ENCODE measurements at regions not wholly inside any gene's neighbourhood (a gene's known extent, or its start where the extent isn't known, plus 50 kb on each side); places are given as distances from the start of the nearest gene placed in this dataset.

DNA sequence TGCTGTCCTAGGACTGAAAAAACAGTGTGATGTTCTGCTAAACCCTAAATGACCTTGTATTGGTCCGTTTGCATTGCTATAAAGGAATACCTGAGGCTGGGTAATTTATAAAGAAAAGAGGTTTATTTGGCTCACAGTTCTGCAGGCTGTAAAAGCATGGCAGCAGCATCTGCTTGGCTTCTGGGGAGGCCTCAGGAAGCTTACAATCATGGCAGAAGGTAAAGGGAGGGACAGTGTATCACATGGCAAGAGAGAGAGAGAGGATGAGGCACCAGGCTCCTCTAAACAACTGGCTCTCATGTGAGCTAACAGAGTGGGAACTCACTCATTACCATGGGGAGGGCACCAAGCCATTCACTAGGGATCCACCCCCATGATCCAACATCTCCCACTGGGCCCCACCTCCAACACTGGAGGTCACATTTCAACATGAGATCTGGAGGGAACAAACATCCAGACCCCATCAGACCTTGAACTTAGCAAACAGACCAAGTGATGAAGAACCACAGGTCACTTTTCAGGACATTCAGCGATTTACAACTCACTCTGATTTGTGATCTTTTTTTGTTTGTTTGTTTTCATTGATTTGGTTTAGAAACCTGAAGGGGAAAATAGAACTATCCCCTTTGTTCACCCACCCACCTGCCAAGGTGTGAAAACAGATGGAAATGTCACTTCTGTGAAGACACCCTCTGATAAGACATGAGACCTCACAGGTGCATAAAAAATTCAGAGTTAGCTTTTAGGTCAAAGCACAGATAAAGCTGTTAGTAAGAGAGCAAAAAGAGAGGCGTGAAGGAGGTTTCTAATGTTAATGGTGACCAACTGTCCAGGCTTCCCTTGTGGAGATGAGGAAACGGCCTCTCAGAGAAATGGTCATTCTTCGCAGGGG lies 104.2 kb upstream of the RALGPS2 start:
- TF ChIP-seq, protein P1, sequence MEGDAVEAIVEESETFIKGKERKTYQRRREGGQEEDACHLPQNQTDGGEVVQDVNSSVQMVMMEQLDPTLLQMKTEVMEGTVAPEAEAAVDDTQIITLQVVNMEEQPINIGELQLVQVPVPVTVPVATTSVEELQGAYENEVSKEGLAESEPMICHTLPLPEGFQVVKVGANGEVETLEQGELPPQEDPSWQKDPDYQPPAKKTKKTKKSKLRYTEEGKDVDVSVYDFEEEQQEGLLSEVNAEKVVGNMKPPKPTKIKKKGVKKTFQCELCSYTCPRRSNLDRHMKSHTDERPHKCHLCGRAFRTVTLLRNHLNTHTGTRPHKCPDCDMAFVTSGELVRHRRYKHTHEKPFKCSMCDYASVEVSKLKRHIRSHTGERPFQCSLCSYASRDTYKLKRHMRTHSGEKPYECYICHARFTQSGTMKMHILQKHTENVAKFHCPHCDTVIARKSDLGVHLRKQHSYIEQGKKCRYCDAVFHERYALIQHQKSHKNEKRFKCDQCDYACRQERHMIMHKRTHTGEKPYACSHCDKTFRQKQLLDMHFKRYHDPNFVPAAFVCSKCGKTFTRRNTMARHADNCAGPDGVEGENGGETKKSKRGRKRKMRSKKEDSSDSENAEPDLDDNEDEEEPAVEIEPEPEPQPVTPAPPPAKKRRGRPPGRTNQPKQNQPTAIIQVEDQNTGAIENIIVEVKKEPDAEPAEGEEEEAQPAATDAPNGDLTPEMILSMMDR (IDR thresholded peaks at IDR 0.05; ENCODE audit: low read depth, low read length): no peak
- H3K4me3 ChIP-seq (ENCODE audit: low read depth, low read length): no peak overlapping the region

DNA sequence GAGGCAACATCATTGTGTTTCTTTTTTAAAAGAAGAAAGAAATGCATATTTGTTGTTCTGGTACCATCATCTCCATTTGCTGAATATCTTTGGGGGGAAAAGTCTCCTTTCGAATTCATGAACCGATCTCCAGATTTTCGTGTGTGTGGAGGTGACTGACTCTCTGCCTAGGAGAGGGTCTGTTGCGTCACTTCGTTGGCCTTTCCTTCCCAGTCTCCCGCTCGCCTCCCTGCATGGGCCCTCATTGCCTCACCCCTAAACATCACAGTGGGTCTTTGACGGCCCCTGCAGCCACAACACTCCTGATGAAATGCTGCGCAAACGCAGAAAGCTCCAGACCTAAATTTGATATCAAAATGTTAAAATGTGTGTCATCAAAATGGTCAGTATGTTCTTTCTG lies 103.2 kb upstream of the RALGPS2 start:
- no peak overlapping the region for H3K4me3 ChIP-seq (ENCODE audit: low read depth, low read length)
- TF ChIP-seq, protein P1 (IDR thresholded peaks at IDR 0.05; ENCODE audit: low read depth, low read length): no peak

DNA sequence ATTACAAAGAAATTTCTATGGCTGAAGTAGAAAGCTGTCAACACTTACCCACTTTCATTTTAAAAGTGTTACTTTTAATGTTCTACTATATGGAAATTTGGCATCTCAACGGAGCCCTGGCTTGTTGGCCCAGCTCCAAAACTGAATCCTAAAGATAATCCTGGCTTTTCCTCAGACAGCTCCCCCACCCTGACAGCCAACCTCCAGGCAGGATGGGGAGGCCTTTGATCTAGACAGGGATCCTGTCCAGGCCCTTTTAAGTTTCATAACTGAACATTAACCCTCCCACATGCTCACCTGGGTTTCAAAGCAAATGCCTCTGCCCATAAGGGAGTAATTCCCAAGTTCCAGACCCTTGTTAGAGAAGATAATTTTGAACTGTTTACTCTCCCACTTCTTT lies 99.3 kb upstream of the RALGPS2 start:
- TF ChIP-seq, protein P1 (IDR thresholded peaks at IDR 0.05; ENCODE audit: low read depth, low read length): no peak
- H3K4me3 ChIP-seq (ENCODE audit: low read depth, low read length): no peak overlapping the region

DNA sequence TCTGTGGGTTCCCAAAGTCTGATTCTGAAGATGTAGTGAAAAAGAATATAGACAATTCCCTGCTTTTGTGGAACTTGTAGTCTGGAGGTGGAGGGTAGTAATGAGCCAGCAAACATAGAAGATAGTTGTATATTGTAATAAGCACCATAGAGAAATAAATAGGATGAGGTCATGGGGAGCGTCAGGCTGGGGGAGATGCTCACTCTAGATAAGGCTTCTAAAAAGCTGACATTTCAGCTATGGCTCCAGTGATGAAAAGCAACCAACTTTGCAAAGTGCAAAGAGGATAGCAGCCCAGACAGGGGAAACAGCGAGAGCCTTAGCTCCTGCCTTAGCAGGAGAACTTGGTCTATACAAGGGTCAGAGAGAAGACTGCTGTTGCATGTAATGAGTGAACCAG lies 98.0 kb upstream of the RALGPS2 start:
- TF ChIP-seq, protein P1 (IDR thresholded peaks at IDR 0.05; ENCODE audit: low read depth, low read length): no peak
- no peak overlapping the region for H3K4me3 ChIP-seq (ENCODE audit: low read depth, low read length)

DNA sequence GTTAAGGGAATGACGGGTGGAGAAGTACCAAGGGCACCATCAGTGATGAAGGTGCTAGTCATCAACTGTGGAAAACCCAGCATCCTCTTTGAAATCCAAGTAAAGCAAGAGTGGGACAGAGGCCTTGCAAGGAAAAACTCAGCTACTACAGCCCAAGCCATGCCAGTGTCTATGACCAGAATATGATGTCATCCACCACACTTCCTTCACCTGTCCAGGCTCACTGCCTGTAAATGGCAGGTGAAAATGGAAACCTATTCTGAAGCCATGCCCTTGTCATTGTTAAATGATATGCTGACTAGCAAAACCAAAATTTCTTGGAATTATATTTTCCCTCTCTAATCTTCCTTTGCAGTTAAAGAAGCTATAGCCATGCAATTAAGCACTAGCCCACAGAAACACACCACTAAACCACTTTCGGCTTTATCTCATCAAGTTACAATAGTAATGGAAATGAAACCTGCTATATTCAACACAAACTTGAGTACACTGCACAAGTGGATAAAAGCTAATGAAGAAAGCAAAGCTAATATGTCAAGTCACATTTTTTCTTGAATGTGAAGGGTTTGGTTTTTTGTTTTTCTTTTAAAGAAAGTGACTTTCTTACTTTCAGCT lies 96.3 kb upstream of the RALGPS2 start:
- TF ChIP-seq, protein P1 (IDR thresholded peaks at IDR 0.05; ENCODE audit: low read depth, low read length): no peak
- no peak overlapping the region for H3K4me3 ChIP-seq (ENCODE audit: low read depth, low read length)

DNA sequence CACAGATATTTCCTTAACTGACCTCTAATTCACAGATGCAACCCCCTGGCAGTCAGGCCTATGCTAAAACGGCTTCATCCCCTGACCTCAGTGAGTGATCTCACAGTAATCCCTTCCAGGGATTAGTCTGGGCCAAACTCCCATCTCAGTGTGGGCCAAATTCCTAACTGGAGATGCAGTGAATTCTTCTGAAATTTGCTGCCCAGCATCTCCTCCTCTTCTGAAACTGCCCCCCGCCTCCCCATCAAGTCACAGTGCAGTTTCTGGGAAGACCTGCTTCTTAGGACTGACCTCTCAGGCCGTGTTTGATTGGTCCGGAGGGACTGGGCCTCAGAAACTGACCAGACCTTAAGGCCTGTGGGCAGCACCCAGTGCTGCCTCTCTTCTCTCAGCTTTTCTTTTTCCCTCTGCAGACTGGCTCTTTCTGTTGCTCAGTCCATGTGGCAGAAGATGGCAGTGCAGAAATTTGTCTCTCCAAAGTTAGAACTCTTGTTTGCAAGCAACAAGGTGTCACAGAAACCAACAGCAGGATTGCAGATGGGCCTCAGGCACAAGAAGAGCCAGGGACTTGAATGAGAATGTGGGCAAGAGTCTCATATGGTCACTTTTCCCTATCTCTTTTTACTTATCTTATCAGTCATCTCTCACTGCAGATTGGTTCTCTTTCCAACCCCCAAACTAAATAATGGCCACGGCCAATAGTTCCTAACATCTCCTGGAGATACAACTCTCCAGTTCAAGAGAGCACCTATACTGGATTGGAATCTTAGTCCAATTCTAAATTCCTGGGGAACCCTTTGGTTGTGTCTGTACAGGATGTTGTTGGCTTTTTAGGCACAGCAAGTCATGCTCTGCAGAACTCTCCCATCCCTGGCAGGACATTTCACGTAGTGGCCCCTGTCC lies 95.5 kb upstream of the RALGPS2 start:
- H3K4me3 ChIP-seq (ENCODE audit: low read depth, low read length): no peak overlapping the region
- TF ChIP-seq, protein P1 (IDR thresholded peaks at IDR 0.05; ENCODE audit: low read depth, low read length): no peak

All from WI38 (cell line).